ENCODE measurements at regions not wholly inside any gene's neighbourhood (a gene's known extent, or its start where the extent isn't known, plus 50 kb on each side); places are given as distances from the start of the nearest gene placed in this dataset.

DNA sequence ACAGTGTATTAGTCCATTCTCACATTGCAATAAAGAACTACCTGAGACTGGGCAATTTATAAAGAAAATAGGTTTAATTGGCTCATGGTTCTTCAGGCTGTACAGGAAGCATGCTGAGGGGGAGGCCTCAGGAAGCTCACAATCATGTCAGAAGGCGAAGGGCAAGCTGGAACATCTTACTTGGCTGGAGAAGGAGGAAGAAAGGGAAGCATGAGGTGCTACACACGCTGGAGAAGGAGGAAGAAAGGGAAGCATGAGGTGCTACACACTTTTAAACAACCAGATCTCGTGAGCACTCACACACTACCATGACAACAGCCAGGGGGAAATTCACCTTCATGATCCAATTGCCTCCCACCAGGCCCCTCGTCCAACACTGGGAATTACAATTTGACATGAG is 95.3 kb upstream of the FAM110C start:
- no peak for TF ChIP-seq EZH2 (IDR thresholded peaks at IDR 0.05; ENCODE audit: low read length)
- TF ChIP-seq, protein P1, sequence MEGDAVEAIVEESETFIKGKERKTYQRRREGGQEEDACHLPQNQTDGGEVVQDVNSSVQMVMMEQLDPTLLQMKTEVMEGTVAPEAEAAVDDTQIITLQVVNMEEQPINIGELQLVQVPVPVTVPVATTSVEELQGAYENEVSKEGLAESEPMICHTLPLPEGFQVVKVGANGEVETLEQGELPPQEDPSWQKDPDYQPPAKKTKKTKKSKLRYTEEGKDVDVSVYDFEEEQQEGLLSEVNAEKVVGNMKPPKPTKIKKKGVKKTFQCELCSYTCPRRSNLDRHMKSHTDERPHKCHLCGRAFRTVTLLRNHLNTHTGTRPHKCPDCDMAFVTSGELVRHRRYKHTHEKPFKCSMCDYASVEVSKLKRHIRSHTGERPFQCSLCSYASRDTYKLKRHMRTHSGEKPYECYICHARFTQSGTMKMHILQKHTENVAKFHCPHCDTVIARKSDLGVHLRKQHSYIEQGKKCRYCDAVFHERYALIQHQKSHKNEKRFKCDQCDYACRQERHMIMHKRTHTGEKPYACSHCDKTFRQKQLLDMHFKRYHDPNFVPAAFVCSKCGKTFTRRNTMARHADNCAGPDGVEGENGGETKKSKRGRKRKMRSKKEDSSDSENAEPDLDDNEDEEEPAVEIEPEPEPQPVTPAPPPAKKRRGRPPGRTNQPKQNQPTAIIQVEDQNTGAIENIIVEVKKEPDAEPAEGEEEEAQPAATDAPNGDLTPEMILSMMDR (optimal IDR thresholded peaks at IDR 0.05 in 1 of 3, IDR thresholded peaks at IDR 0.05 in 1 of 3, conservative IDR thresholded peaks at IDR 0.05 in 1 of 3; ENCODE audit: extremely low read depth in 1 of 3, insufficient read depth in 2 of 3, low read length in 3 of 3) = no peak
